C4-2B (cell line): ENCODE measurements at regions not wholly inside any gene's neighbourhood (a gene's known extent, or its start where the extent isn't known, plus 50 kb on each side); places are given as distances from the start of the nearest gene placed in this dataset.

ENCODE experiments used
- CTCF ChIP-seq: fragments of 450-650 bp; conservative IDR thresholded peaks from 2 replicates; pipeline ENCODE4 v1.5.1; 2017; ENCODE audit warnings: mild to moderate bottlenecking
- ZFX ChIP-seq: fragments of 450-650 bp; IDR thresholded peaks from 2 replicates; pipeline ENCODE4 v1.6.1; 2017

GRCh38 chr5:28516722-28517121 lies 1478.3 kb upstream of the CDH9 start:
- TF ChIP-seq CTCF (no peak), ZFX (no peak)
